ENCODE measurements at regions not wholly inside any gene's neighbourhood (a gene's known extent, or its start where the extent isn't known, plus 50 kb on each side); places are given as distances from the start of the nearest gene placed in this dataset.
"Not testable (repeated sequence)": the region's sequence is repeated elsewhere in the genome, so short reads cannot be mapped to it uniquely, and the experiment has no call there.

- DNase-seq (ENCODE audit: low read depth) = peak; percentile 21
- no peak for TF ChIP-seq CTCF (conservative IDR thresholded peaks at IDR 0.05; ENCODE audit: low read depth, low read length)
- no peak overlapping the region for H3K4me3 ChIP-seq (ENCODE audit: low read depth, low read length)
These were observed 224.8 kb upstream of the KCNK2 start for GRCh38 chr1:214857716-214858115.

- no peak overlapping the region for H3K4me3 ChIP-seq (ENCODE audit: low read depth, low read length)
- DNase-seq (ENCODE audit: low read depth) = peak; percentile 32
- TF ChIP-seq CTCF (conservative IDR thresholded peaks at IDR 0.05; ENCODE audit: low read depth, low read length) = no peak
These were observed 222.9 kb upstream of the KCNK2 start for GRCh38 chr1:214859647-214860046.

- no peak overlapping the region for H3K4me3 ChIP-seq (ENCODE audit: low read depth, low read length)
- peak; percentile 55 for DNase-seq (ENCODE audit: low read depth)
- no peak for TF ChIP-seq CTCF (conservative IDR thresholded peaks at IDR 0.05; ENCODE audit: low read depth, low read length)
These were observed 220.9 kb upstream of the KCNK2 start for GRCh38 chr1:214861615-214862014.

- peak; percentile 45 for DNase-seq (ENCODE audit: low read depth)
- no peak for TF ChIP-seq CTCF (conservative IDR thresholded peaks at IDR 0.05; ENCODE audit: low read depth, low read length)
- H3K4me3 ChIP-seq (ENCODE audit: low read depth, low read length) = no peak overlapping the region
These were observed 220.1 kb upstream of the KCNK2 start for GRCh38 chr1:214862421-214862820.

GRCh38 chr1:214864896-214865688 lies 217.4 kb upstream of the KCNK2 start:
- no peak for TF ChIP-seq CTCF (conservative IDR thresholded peaks at IDR 0.05; ENCODE audit: low read depth, low read length)
- peak; percentile 90 for DNase-seq (ENCODE audit: low read depth)
- H3K4me3 ChIP-seq (ENCODE audit: low read depth, low read length) = no peak overlapping the region

GRCh38 chr1:214870426-214870825 lies 212.1 kb upstream of the KCNK2 start:
- H3K4me3 ChIP-seq (ENCODE audit: low read depth, low read length); DNase-seq (ENCODE audit: low read depth): not testable (repeated sequence)

- no peak for TF ChIP-seq CTCF (conservative IDR thresholded peaks at IDR 0.05; ENCODE audit: low read depth, low read length)
- no peak overlapping the region for H3K4me3 ChIP-seq (ENCODE audit: low read depth, low read length)
- no peak for DNase-seq (ENCODE audit: low read depth)
These were observed 201.6 kb upstream of the KCNK2 start for GRCh38 chr1:214880956-214881355.

Data from choroid plexus epithelial cell (primary cell).